Right forelimb (tissue), 1 donor: ENCODE measurements at regions not wholly inside any gene's neighbourhood (a gene's known extent, or its start where the extent isn't known, plus 50 kb on each side); places are given as distances from the start of the nearest gene placed in this dataset.

Experiments
- DNase-seq: peaks from one replicate; pipeline ENCODE4 v3.0.0-alpha.2; 2018

DNA sequence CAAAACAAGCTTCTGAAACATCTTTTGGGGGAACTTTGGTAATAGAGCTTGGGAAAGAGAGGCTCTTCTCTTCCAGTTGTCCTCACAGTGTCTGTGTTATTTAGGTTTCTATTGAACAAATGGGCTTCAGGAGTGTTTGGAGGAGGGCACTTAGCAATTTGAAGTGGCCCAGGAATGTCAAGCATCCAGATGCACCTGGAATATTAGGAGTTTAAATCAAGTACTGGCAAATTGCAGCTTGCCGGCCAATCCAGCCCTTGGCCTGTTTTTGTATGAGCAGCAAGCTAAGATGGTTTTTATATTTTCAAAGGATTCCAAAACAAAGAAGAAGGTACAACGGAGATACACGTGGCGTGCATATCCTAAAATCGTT, 94.7 kb downstream of the CCDC185 start:
- DNase-seq, result no peak

DNA sequence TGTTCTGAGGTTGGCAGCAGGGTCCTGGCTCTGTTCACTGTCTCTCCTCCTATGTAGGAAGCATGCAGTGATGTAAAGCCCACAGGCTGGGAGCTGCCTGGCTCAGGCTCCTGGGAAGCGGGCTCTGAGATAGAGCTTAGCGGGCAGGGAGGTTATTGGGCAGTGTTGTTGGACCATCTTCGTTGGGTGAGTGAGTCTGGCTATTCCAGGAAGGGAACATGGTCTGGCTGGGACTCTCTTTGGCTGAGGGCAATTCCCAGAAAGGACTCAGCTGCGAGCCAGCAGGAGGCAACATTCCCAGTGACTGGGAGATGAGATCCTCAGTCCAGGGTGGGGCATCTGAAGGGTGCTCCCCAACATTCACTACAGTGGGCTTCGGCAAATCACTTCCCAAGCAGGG, 96.2 kb downstream of the CCDC185 start:
- no peak for DNase-seq

DNA sequence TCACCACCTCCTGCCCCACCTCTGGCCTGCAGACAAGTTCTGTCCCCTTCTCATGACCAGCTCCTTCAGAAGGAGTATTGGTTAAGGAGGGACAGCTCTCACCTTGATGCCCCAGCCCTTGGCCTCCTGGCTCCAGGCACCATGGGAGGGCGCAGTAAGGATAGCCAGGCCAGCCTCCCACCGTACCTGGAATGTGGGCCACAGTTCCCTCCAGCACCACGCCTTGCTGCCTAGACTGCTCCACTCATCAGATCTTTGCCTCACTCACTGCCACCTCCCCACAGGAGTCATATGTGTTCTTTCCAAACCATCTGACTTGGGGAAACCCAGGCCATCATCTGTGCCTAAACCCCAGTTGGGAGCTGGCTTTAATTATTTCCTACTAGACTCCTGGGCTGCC, 97.0 kb downstream of the CCDC185 start:
- no peak for DNase-seq
